AG04450 (cell line): ENCODE measurements at regions not wholly inside any gene's neighbourhood (a gene's known extent, or its start where the extent isn't known, plus 50 kb on each side); places are given as distances from the start of the nearest gene placed in this dataset.

Experiments
- CTCF ChIA-PET: fragments of 300-600, 350-600 bp; formaldehyde crosslinking; extraction: SDS; loops from one replicate; lab custom pipeline; 2022; ENCODE audit warnings: antibody characterized with exemption, inconsistent platforms; lab: Charles Lee
- POLR2A ChIA-PET: fragments of 350-600 bp; formaldehyde crosslinking; extraction: SDS; loops from one replicate; lab custom pipeline; 2021; ENCODE audit warnings: antibody characterized with exemption, inconsistent platforms; lab: Yijun Ruan, JAX
- DNase-seq: peaks from one replicate; pipeline ENCODE4 v3.0.0-alpha.2; 2011; ENCODE audit warnings: low read depth, low spot score
- H3K27ac ChIP-seq: one replicate; pipeline ENCODE4 v1.5.1; 2012; ENCODE audit warnings: low read depth, low read length, control low read depth
- H3K27me3 ChIP-seq: one replicate; pipeline ENCODE4 v1.6.0; 2012; ENCODE audit warnings: low read length; ENCODE audit not compliant: control insufficient read depth, insufficient read depth
- H3K4me3 ChIP-seq: 2 replicates; pipeline ENCODE4 v1.5.1; 2011; ENCODE audit warnings: mild to moderate bottlenecking, low read depth, low read length, control low read depth
- H3K9me3 ChIP-seq: 2 replicates; pipeline ENCODE4 v1.5.1; 2012; ENCODE audit warnings: low read length; ENCODE audit not compliant: control insufficient read depth, insufficient read depth
- CTCF ChIP-seq: IDR thresholded peaks from 2 replicates; pipeline ENCODE4 v1.5.1; 2011; ENCODE audit warnings: low read depth, low read length, control low read depth, inconsistent platforms

- TF ChIP-seq CTCF: no peak
- POLR2A ChIA-PET: interaction anchor here (0.7 kb wide), 1 partner anchor 15 kb away, joined by 3 read pairs; no protein-coding TSS in a partner anchor
- CTCF ChIA-PET: interaction anchor here (1.9 kb wide), 1 partner anchor 63 kb away, joined by 8 read pairs; no protein-coding TSS in a partner anchor
- H3K4me3 ChIP-seq: no peak overlapping the region
- H3K27ac ChIP-seq: no peak overlapping the region
- peaks cover 3% of the 10 kb centered on the region for H3K27me3 ChIP-seq
- no peak for DNase-seq
- H3K9me3 ChIP-seq: no peaks in the 10 kb centered on the region
Measured at GRCh38 chr5:36444582-36445418, 143.1 kb upstream of the RANBP3L start.

DNA sequence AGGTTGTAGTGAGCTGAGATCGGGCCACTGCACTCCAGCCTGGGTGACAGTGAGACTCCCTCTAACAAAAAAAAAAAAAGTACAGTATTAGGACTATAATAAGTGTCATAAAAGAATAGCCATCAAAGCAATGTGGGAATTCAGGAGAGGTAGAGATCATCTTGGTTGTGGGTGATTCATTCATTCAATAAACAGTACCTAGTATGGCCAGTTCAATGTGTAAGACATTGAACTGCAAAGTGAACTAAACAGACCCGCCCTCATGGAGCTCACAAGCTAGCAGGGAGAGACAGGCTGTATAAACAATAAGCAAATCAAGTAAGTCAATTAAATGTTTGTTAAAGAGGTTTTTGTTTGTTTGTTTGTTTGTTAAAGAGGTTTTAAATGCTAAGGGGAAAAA is 146.1 kb upstream of the RANBP3L start:
- CTCF ChIA-PET: interaction anchor here (0.7 to 1.2 kb wide), 2 partner anchors 9 to 243 kb away, joined by 3 read pairs; no protein-coding TSS in a partner anchor
- Histone ChIP-seq H3K27me3 (peaks cover 5% of the 10 kb centered on the region), H3K9me3 (no peaks in the 10 kb centered on the region), H3K27ac (no peak overlapping the region), H3K4me3 (no peak overlapping the region)
- POLR2A ChIA-PET: no interaction called here
- no peak for DNase-seq
- TF ChIP-seq CTCF: no peak

DNA sequence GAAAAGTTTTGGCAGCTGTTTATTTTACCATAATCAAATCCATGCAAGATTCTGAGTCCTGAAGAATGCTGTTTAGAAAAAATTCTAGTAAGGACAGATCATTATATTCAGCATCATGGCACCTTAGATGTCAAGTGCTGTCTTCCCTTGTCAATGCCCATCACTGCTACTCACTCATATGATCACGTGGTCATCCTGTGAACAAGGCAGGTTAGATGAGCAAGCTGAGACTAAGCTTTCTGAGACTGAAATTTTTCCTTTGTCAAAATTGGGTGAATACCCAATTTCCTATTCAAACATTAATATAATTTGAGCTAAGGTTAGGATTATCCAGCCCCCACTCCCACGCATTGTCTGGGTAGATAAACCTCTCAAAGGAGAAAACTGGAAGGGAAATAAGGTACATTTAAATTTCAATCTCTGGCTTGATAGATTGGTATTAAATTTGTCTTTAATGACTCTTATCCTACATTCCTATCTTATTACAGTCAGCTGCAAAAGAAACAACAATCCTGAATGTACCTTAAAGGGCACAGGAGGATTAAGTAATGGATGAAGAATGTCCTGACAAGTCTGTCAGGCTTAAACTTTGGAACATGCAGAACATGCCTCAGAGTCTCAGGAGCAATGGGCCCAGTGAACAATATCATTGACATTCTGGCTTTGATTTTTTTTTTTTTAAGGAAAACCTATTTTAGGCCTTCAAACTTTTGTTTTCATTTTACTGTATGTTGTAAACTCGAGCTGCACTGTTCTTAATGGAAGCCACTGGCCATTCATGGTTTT is 148.7 kb upstream of the RANBP3L start:
- TF ChIP-seq CTCF: no peak
- DNase-seq: no peak
- CTCF ChIA-PET: interaction anchor here (0.5 to 1.8 kb wide), 4 partner anchors 9 to 240 kb away, joined by 3 to 5 read pairs (median 4); no protein-coding TSS in a partner anchor
- POLR2A ChIA-PET: no interaction called here
- Histone ChIP-seq H3K27me3 (peaks cover 5% of the 10 kb centered on the region), H3K9me3 (no peaks in the 10 kb centered on the region), H3K4me3 (no peak overlapping the region), H3K27ac (no peak overlapping the region)

GRCh38 chr5:36452424-36453006 is 150.8 kb upstream of the RANBP3L start:
- Histone ChIP-seq H3K27me3 (peaks cover 5% of the 10 kb centered on the region), H3K9me3 (no peaks in the 10 kb centered on the region), H3K27ac (no peak overlapping the region), H3K4me3 (no peak overlapping the region)
- TF ChIP-seq CTCF: no peak
- no peak for DNase-seq
- CTCF ChIA-PET: no interaction called here
- POLR2A ChIA-PET: no interaction called here
